Suprapubic skin (tissue), 4 donors: ENCODE measurements at regions not wholly inside any gene's neighbourhood (a gene's known extent, or its start where the extent isn't known, plus 50 kb on each side); places are given as distances from the start of the nearest gene placed in this dataset.
A peak's percentile ranks its signal among the peaks of the same experiment; 100 is the strongest.

Source experiments
- DNase-seq, 2 donors: peaks; one replicate each; pipeline ENCODE4 v3.0.0-alpha.2; 2019; ENCODE audit warnings: low spot score in 2 of 2
- H3K27ac ChIP-seq: fragments of 200-600 bp; sonication (generic); one replicate; pipeline ENCODE4 v1.5.1; 2019
- H3K27me3 ChIP-seq: fragments of 200-600 bp; sonication (generic); one replicate; pipeline ENCODE4 v1.5.1; 2019
- H3K36me3 ChIP-seq: fragments of 200-600 bp; sonication (generic); one replicate; pipeline ENCODE4 v1.5.1; 2019
- H3K4me1 ChIP-seq: fragments of 200-600 bp; sonication (generic); one replicate; pipeline ENCODE4 v1.5.1; 2019
- H3K4me3 ChIP-seq: fragments of 200-600 bp; sonication (generic); one replicate; pipeline ENCODE4 v1.5.1; 2019; ENCODE audit warnings: mild to moderate bottlenecking
- H3K9me3 ChIP-seq: fragments of 200-600 bp; sonication (generic); one replicate; pipeline ENCODE4 v1.5.1; 2019
- CTCF ChIP-seq, 2 donors: fragments of 200-600 bp in 1 of 2; fragments of 450-650 bp in 1 of 2; sonication (generic) in 1 of 2; IDR thresholded peaks; one replicate each; pipeline ENCODE4 v1.5.1; 2016 to 2019; ENCODE audit warnings: antibody characterized with exemption in 2 of 2, mild to moderate bottlenecking in 1 of 2, moderate library complexity in 1 of 2
- EP300 ChIP-seq: sonication (generic); formaldehyde crosslinking; IDR thresholded peaks from one replicate; pipeline ENCODE4 v1.6.1; 2017; ENCODE audit warnings: antibody characterized with exemption
- POLR2A ChIP-seq, 2 donors: fragments of 450-650 bp; IDR thresholded peaks; one replicate each; pipeline ENCODE4 v1.6.1; 2017; ENCODE audit warnings: antibody characterized with exemption in 2 of 2, mild to moderate bottlenecking in 2 of 2, moderate library complexity in 2 of 2
- POLR2AphosphoS5 ChIP-seq, 3 donors: sonication (generic); formaldehyde crosslinking; IDR thresholded peaks; one replicate each; pipeline ENCODE4 v1.6.1; 2017; ENCODE audit warnings: antibody characterized with exemption in 3 of 3
- WGBS: methylation state at CpG from one replicate; pipeline ENCODE4 v1.1.5; 2018; 5-methylcytosine and 5-hydroxymethylcytosine counted together

- TF ChIP-seq EP300 (no peak), POLR2A (IDR thresholded peaks at IDR 0.05) (no peak)
- WGBS = 30% methylated on average over 7 of the region's 7 CpGs
- Histone ChIP-seq H3K27ac (peak overlapping the region; percentile 15), H3K36me3 (no peaks in the 10 kb centered on the region), H3K4me3 (no peak overlapping the region), H3K4me1 (peaks cover 45% of the 10 kb centered on the region), H3K9me3 (no peaks in the 10 kb centered on the region), H3K27me3 (no peaks in the 10 kb centered on the region)
- DNase-seq = no peak
These were observed 156.7 kb upstream of the NPVF start for GRCh38 chr7:25384788-25385505.

GRCh38 chr7:25385506-25386136 is 157.3 kb upstream of the NPVF start:
- TF ChIP-seq POLR2AphosphoS5 (IDR thresholded peaks at IDR 0.05) (no peak), POLR2A (IDR thresholded peaks at IDR 0.05) (no peak), EP300 (no peak), CTCF (IDR thresholded peaks at IDR 0.05) (no peak)
- 30% methylated on average over 7 of the region's 10 CpGs for WGBS
- no peak for DNase-seq
- peak overlapping the region; percentile 15 for H3K27ac ChIP-seq
- H3K36me3 ChIP-seq = no peaks in the 10 kb centered on the region
- peaks cover 45% of the 10 kb centered on the region for H3K4me1 ChIP-seq
- no peak overlapping the region for H3K4me3 ChIP-seq
- H3K9me3 ChIP-seq = no peaks in the 10 kb centered on the region
- no peaks in the 10 kb centered on the region for H3K27me3 ChIP-seq

- H3K27me3 ChIP-seq = no peaks in the 10 kb centered on the region
- H3K4me1 ChIP-seq = peaks cover 45% of the 10 kb centered on the region
- no peak for DNase-seq
- no peaks in the 10 kb centered on the region for H3K9me3 ChIP-seq
- H3K4me3 ChIP-seq = no peak overlapping the region
- peak overlapping the region; percentile 15 for H3K27ac ChIP-seq
- no peaks in the 10 kb centered on the region for H3K36me3 ChIP-seq
- WGBS = 37% methylated on average over 6 of the region's 6 CpGs
- TF ChIP-seq POLR2A (IDR thresholded peaks at IDR 0.05) (no peak), EP300 (no peak), CTCF (IDR thresholded peaks at IDR 0.05) (no peak), POLR2AphosphoS5 (IDR thresholded peaks at IDR 0.05) (no peak)
These were observed 158.0 kb upstream of the NPVF start for GRCh38 chr7:25386311-25386744.

- Histone ChIP-seq H3K27ac (no peak overlapping the region), H3K4me3 (no peak overlapping the region), H3K27me3 (no peaks in the 10 kb centered on the region), H3K4me1 (peaks cover 30% of the 10 kb centered on the region), H3K36me3 (no peaks in the 10 kb centered on the region), H3K9me3 (no peaks in the 10 kb centered on the region)
- DNase-seq = no peak
- WGBS = 46% methylated on average over 2 of the region's 2 CpGs
- TF ChIP-seq POLR2AphosphoS5 (IDR thresholded peaks at IDR 0.05) = no peak
- TF ChIP-seq EP300 = no peak
- no peak for TF ChIP-seq POLR2A (IDR thresholded peaks at IDR 0.05)
- TF ChIP-seq CTCF (IDR thresholded peaks at IDR 0.05) = no peak
These were observed 160.4 kb upstream of the NPVF start for GRCh38 chr7:25388681-25389080.

GRCh38 chr7:25389489-25390106 is 161.3 kb upstream of the NPVF start:
- no peak overlapping the region for H3K27ac ChIP-seq
- WGBS = 9% methylated on average over 8 of the region's 8 CpGs

More at GRCh38 chr7:25389489-25390106, 161.3 kb upstream of the NPVF start:
- no peaks in the 10 kb centered on the region for H3K9me3 ChIP-seq
- TF ChIP-seq EP300 = no peak
- peak; percentile 47 for TF ChIP-seq CTCF (IDR thresholded peaks at IDR 0.05)
- no peaks in the 10 kb centered on the region for H3K36me3 ChIP-seq
- no peak overlapping the region for H3K4me3 ChIP-seq
- no peak for DNase-seq
- H3K4me1 ChIP-seq = peaks cover 23% of the 10 kb centered on the region
- H3K27me3 ChIP-seq = no peaks in the 10 kb centered on the region
